Neural crest cell (in vitro differentiated cells): ENCODE measurements at regions not wholly inside any gene's neighbourhood (a gene's known extent, or its start where the extent isn't known, plus 50 kb on each side); places are given as distances from the start of the nearest gene placed in this dataset.

Source experiments
- DNase-seq: peaks from one replicate; pipeline ENCODE4 v3.0.0; 2021; ENCODE audit warnings: low read depth, mixed read lengths, low spot score
- H3K27ac Mint-ChIP-seq: one replicate; pipeline ENCODE4 v1.8.0; 2021; ENCODE audit warnings: mild to moderate bottlenecking, mixed read lengths; ENCODE audit not compliant: unreplicated experiment
- H3K27me3 Mint-ChIP-seq: 2 replicates; pipeline ENCODE4 v1.8.0; 2021; ENCODE audit warnings: low read depth, mild to moderate bottlenecking, mixed read lengths
- H3K36me3 Mint-ChIP-seq: 2 replicates; pipeline ENCODE4 v1.8.0; 2021; ENCODE audit warnings: low read depth, mild to moderate bottlenecking, mixed read lengths
- H3K4me1 Mint-ChIP-seq: 2 replicates; pipeline ENCODE4 v1.8.0; 2021; ENCODE audit warnings: mixed read lengths
- H3K4me3 Mint-ChIP-seq: one replicate; pipeline ENCODE4 v1.8.0; 2021; ENCODE audit warnings: mild to moderate bottlenecking, mixed read lengths
- H3K9me3 Mint-ChIP-seq: 2 replicates; pipeline ENCODE4 v1.8.0; 2021; ENCODE audit warnings: mixed read lengths
- CTCF ChIP-seq: fragments of 200-600 bp; sonication (generic); conservative IDR thresholded peaks from 2 replicates; pipeline ENCODE4 v1.5.0; 2021; ENCODE audit warnings: antibody characterized with exemption, mild to moderate bottlenecking

GRCh38 chr16:13805951-13806350 is 114.0 kb upstream of the ERCC4 start:
- H3K27me3 Mint-ChIP-seq: peaks cover 16% of the 10 kb centered on the region
- TF ChIP-seq CTCF: no peak
- no peak overlapping the region for H3K4me3 Mint-ChIP-seq
- H3K4me1 Mint-ChIP-seq: no peaks in the 10 kb centered on the region
- no peaks in the 10 kb centered on the region for H3K9me3 Mint-ChIP-seq
- no peak overlapping the region for H3K27ac Mint-ChIP-seq
- no peak for DNase-seq
- H3K36me3 Mint-ChIP-seq: no peaks in the 10 kb centered on the region

- no peak for DNase-seq
- no peaks in the 10 kb centered on the region for H3K36me3 Mint-ChIP-seq
- H3K27me3 Mint-ChIP-seq: peaks cover 23% of the 10 kb centered on the region
- H3K4me3 Mint-ChIP-seq: no peak overlapping the region
- no peak for TF ChIP-seq CTCF
- no peak overlapping the region for H3K27ac Mint-ChIP-seq
- no peaks in the 10 kb centered on the region for H3K9me3 Mint-ChIP-seq
- peaks cover 5% of the 10 kb centered on the region for H3K4me1 Mint-ChIP-seq
Measured at GRCh38 chr16:13806671-13807070, 113.3 kb upstream of the ERCC4 start.

- Mint-ChIP-seq H3K27me3 (peaks cover 25% of the 10 kb centered on the region), H3K36me3 (no peaks in the 10 kb centered on the region), H3K27ac (no peak overlapping the region), H3K9me3 (no peaks in the 10 kb centered on the region), H3K4me1 (peaks cover 5% of the 10 kb centered on the region), H3K4me3 (no peak overlapping the region)
- no peak for TF ChIP-seq CTCF
- DNase-seq: no peak
Measured at GRCh38 chr16:13808102-13808501, 111.9 kb upstream of the ERCC4 start.

- peaks cover 8% of the 10 kb centered on the region for H3K9me3 Mint-ChIP-seq
Measured at GRCh38 chr16:13809765-13810164, 110.2 kb upstream of the ERCC4 start.

GRCh38 chr16:13811834-13812233 is 108.1 kb upstream of the ERCC4 start:
- H3K27me3 Mint-ChIP-seq: peaks cover 27% of the 10 kb centered on the region
- no peak for DNase-seq
- no peak overlapping the region for H3K4me3 Mint-ChIP-seq
- H3K36me3 Mint-ChIP-seq: no peaks in the 10 kb centered on the region
- H3K27ac Mint-ChIP-seq: no peak overlapping the region
- peaks cover 8% of the 10 kb centered on the region for H3K9me3 Mint-ChIP-seq
- no peak for TF ChIP-seq CTCF
- peaks cover 5% of the 10 kb centered on the region for H3K4me1 Mint-ChIP-seq

More at GRCh38 chr16:13809765-13810164, 110.2 kb upstream of the ERCC4 start:
- H3K4me3 Mint-ChIP-seq: no peak overlapping the region
- H3K27me3 Mint-ChIP-seq: peaks cover 26% of the 10 kb centered on the region
- H3K4me1 Mint-ChIP-seq: peaks cover 5% of the 10 kb centered on the region
- H3K36me3 Mint-ChIP-seq: no peaks in the 10 kb centered on the region
- no peak for TF ChIP-seq CTCF
- H3K27ac Mint-ChIP-seq: no peak overlapping the region
- no peak for DNase-seq

- no peaks in the 10 kb centered on the region for H3K36me3 Mint-ChIP-seq
- no peak for TF ChIP-seq CTCF
- no peaks in the 10 kb centered on the region for H3K4me1 Mint-ChIP-seq
- H3K9me3 Mint-ChIP-seq: peaks cover 8% of the 10 kb centered on the region
- no peak overlapping the region for H3K27ac Mint-ChIP-seq
- H3K4me3 Mint-ChIP-seq: no peak overlapping the region
- H3K27me3 Mint-ChIP-seq: peaks cover 24% of the 10 kb centered on the region
- no peak for DNase-seq
Measured at GRCh38 chr16:13816701-13817100, 103.3 kb upstream of the ERCC4 start.
